HEK293 (cell line): ENCODE measurements at regions not wholly inside any gene's neighbourhood (a gene's known extent, or its start where the extent isn't known, plus 50 kb on each side); places are given as distances from the start of the nearest gene placed in this dataset.
A peak's percentile ranks its signal among the peaks of the same experiment; 100 is the strongest.

Experiments
- CTCF ChIA-PET: fragments of 350-600 bp; formaldehyde crosslinking; extraction: SDS; loops from one replicate; lab custom pipeline; 2021; ENCODE audit warnings: antibody characterized with exemption; lab: Yijun Ruan, JAX
- POLR2A ChIA-PET: fragments of 300-600 bp; formaldehyde crosslinking; extraction: SDS; loops from one replicate; lab custom pipeline; 2020; ENCODE audit warnings: antibody characterized with exemption, inconsistent platforms; lab: Yijun Ruan, JAX
- H3K27ac ChIP-seq: fragments of 200-500 bp; sonication (Bioruptor generic); 2 replicates; pipeline ENCODE4 v1.5.1; 2014; ENCODE audit warnings: low read depth, low read length, control low read depth, inconsistent platforms; ENCODE audit errors: extremely low read depth
- H3K36me3 ChIP-seq, 2 experiments: fragments of 200-500 bp in 1 of 2; sonication (Bioruptor generic) in 1 of 2; 1 replicate in 1 of 2; 2 replicates in 1 of 2; pipeline ENCODE4 v1.5.1; 2014 to 2017; ENCODE audit warnings: inconsistent platforms in 2 of 2, low read length in 2 of 2; ENCODE audit not compliant: control insufficient read depth in 2 of 2, insufficient read depth in 1 of 2
- H3K4me1 ChIP-seq: fragments of 200-500 bp; sonication (Bioruptor generic); 2 replicates; pipeline ENCODE4 v1.5.1; 2014; ENCODE audit warnings: mild to moderate bottlenecking, low read length, inconsistent platforms; ENCODE audit not compliant: control insufficient read depth, insufficient read depth
- H3K4me3 ChIP-seq: 2 replicates; pipeline ENCODE4 v1.5.1; 2011; ENCODE audit warnings: low read depth, mild to moderate bottlenecking, control low read depth, low read length, moderate library complexity
- H3K9me3 ChIP-seq: fragments of 200-500 bp; sonication (Bioruptor generic); 2 replicates; pipeline ENCODE4 v1.5.1; 2014; ENCODE audit warnings: low read depth, low read length, inconsistent platforms; ENCODE audit not compliant: control insufficient read depth, insufficient read depth
- BCL11B ChIP-seq: fragments of 450-650 bp; formaldehyde crosslinking; IDR thresholded peaks from 2 replicates; pipeline ENCODE4 v1.5.1; 2016; ENCODE audit warnings: low read depth, missing biosample characterization, missing genetic modification characterization
- GFI1B ChIP-seq: fragments of 450-650 bp; formaldehyde crosslinking; IDR thresholded peaks from 2 replicates; pipeline ENCODE4 v1.5.1; 2016; ENCODE audit warnings: missing biosample characterization, missing genetic modification characterization
- KLF8 ChIP-seq: fragments of 450-650 bp; formaldehyde crosslinking; IDR thresholded peaks from 2 replicates; pipeline ENCODE4 v1.5.1; 2016; ENCODE audit warnings: missing biosample characterization, missing genetic modification characterization
- OVOL3 ChIP-seq: fragments of 450-650 bp; formaldehyde crosslinking; IDR thresholded peaks from 2 replicates; pipeline ENCODE4 v1.5.1; 2016; ENCODE audit warnings: missing biosample characterization, missing genetic modification characterization
- TRIM28 ChIP-seq: IDR thresholded peaks from 2 replicates; pipeline ENCODE4 v1.6.1; 2011; ENCODE audit warnings: low read length, control low read depth, borderline replicate concordance
- ZBTB17 ChIP-seq: fragments of 450-650 bp; formaldehyde crosslinking; IDR thresholded peaks from 2 replicates; pipeline ENCODE4 v1.5.1; 2016; ENCODE audit warnings: missing biosample characterization, missing genetic modification characterization
- ZBTB20 ChIP-seq: fragments of 450-650 bp; formaldehyde crosslinking; IDR thresholded peaks from 2 replicates; pipeline ENCODE4 v1.5.1; 2016; ENCODE audit warnings: missing biosample characterization, missing genetic modification characterization
- ZBTB21 ChIP-seq: fragments of 450-650 bp; formaldehyde crosslinking; IDR thresholded peaks from 2 replicates; pipeline ENCODE4 v1.5.1; 2017; ENCODE audit warnings: missing biosample characterization, missing genetic modification characterization
- ZFHX2 ChIP-seq: fragments of 450-650 bp; formaldehyde crosslinking; conservative IDR thresholded peaks from 2 replicates; pipeline ENCODE4 v1.5.1; 2016; ENCODE audit warnings: missing biosample characterization, missing genetic modification characterization
- ZNF114 ChIP-seq: fragments of 450-650 bp; formaldehyde crosslinking; IDR thresholded peaks from 2 replicates; pipeline ENCODE4 v1.5.0; 2017; ENCODE audit warnings: missing biosample characterization, missing genetic modification characterization
- ZNF148 ChIP-seq: fragments of 450-650 bp; formaldehyde crosslinking; IDR thresholded peaks from 2 replicates; pipeline ENCODE4 v1.5.0; 2017; ENCODE audit warnings: missing biosample characterization, missing genetic modification characterization, borderline replicate concordance
- ZNF169 ChIP-seq: fragments of 450-650 bp; formaldehyde crosslinking; IDR thresholded peaks from 2 replicates; pipeline ENCODE4 v1.5.1; 2016; ENCODE audit warnings: missing biosample characterization, missing genetic modification characterization
- ZNF174 ChIP-seq: fragments of 450-650 bp; formaldehyde crosslinking; IDR thresholded peaks from 2 replicates; pipeline ENCODE4 v1.5.0; 2017; ENCODE audit warnings: missing biosample characterization, mild to moderate bottlenecking, missing genetic modification characterization
- ZNF18 ChIP-seq: fragments of 450-650 bp; formaldehyde crosslinking; IDR thresholded peaks from 2 replicates; pipeline ENCODE4 v1.5.1; 2016; ENCODE audit warnings: missing biosample characterization, missing genetic modification characterization
- ZNF335 ChIP-seq: fragments of 450-650 bp; formaldehyde crosslinking; conservative IDR thresholded peaks from 2 replicates; pipeline ENCODE4 v1.5.1; 2016; ENCODE audit warnings: missing biosample characterization, missing genetic modification characterization
- ZNF501 ChIP-seq: fragments of 450-650 bp; formaldehyde crosslinking; IDR thresholded peaks from 2 replicates; pipeline ENCODE4 v1.5.1; 2016; ENCODE audit warnings: missing biosample characterization, missing genetic modification characterization
- ZNF514 ChIP-seq: fragments of 450-650 bp; formaldehyde crosslinking; IDR thresholded peaks from 2 replicates; pipeline ENCODE4 v1.5.1; 2016; ENCODE audit warnings: missing biosample characterization, missing genetic modification characterization
- ZNF571 ChIP-seq: fragments of 450-650 bp; formaldehyde crosslinking; IDR thresholded peaks from 2 replicates; pipeline ENCODE4 v1.5.0; 2017; ENCODE audit warnings: missing biosample characterization, missing genetic modification characterization
- ZNF624 ChIP-seq: fragments of 450-650 bp; formaldehyde crosslinking; IDR thresholded peaks from 2 replicates; pipeline ENCODE4 v1.5.1; 2017; ENCODE audit warnings: missing biosample characterization, missing genetic modification characterization
- ZNF626 ChIP-seq: fragments of 450-650 bp; sonication (Bioruptor Pico); formaldehyde crosslinking; IDR thresholded peaks from 2 replicates; pipeline ENCODE4 v1.5.1; 2018; ENCODE audit warnings: missing biosample characterization, missing genetic modification characterization, inconsistent platforms
- ZNF629 ChIP-seq: fragments of 450-650 bp; formaldehyde crosslinking; IDR thresholded peaks from 2 replicates; pipeline ENCODE4 v1.5.1; 2017; ENCODE audit warnings: missing biosample characterization, missing genetic modification characterization
- ZNF843 ChIP-seq: fragments of 450-650 bp; formaldehyde crosslinking; IDR thresholded peaks from 2 replicates; pipeline ENCODE4 v1.5.1; 2016; ENCODE audit warnings: missing biosample characterization, missing genetic modification characterization
- ZXDB ChIP-seq: fragments of 450-650 bp; formaldehyde crosslinking; IDR thresholded peaks from 2 replicates; pipeline ENCODE4 v1.5.1; 2016; ENCODE audit warnings: missing biosample characterization, missing genetic modification characterization
- TF ChIP-seq, protein P1 (sequence below): fragments of 450-650 bp; formaldehyde crosslinking; IDR thresholded peaks from 2 replicates; pipeline ENCODE4 v1.5.1; 2016; ENCODE audit warnings: missing biosample characterization, missing genetic modification characterization
- TF ChIP-seq, protein P2 (sequence below): fragments of 450-650 bp; formaldehyde crosslinking; IDR thresholded peaks from 2 replicates; pipeline ENCODE4 v1.5.1; 2016; ENCODE audit warnings: missing biosample characterization, missing genetic modification characterization
- TF ChIP-seq, protein P3 (sequence below): sonication (generic); formaldehyde crosslinking; IDR thresholded peaks from 2 replicates; pipeline ENCODE4 v1.8.1; 2022; ENCODE audit warnings: mild to moderate bottlenecking, moderate library complexity, missing genetic modification reagents
- TF ChIP-seq, protein P4 (sequence below): fragments of 450-650 bp; IDR thresholded peaks from 2 replicates; pipeline ENCODE4 v1.5.1; 2018; ENCODE audit warnings: missing biosample characterization, missing genetic modification characterization
- TF ChIP-seq, protein P5 (sequence below): fragments of 450-650 bp; formaldehyde crosslinking; IDR thresholded peaks from 2 replicates; pipeline ENCODE4 v1.5.1; 2016; ENCODE audit warnings: missing biosample characterization, missing genetic modification characterization

DNA sequence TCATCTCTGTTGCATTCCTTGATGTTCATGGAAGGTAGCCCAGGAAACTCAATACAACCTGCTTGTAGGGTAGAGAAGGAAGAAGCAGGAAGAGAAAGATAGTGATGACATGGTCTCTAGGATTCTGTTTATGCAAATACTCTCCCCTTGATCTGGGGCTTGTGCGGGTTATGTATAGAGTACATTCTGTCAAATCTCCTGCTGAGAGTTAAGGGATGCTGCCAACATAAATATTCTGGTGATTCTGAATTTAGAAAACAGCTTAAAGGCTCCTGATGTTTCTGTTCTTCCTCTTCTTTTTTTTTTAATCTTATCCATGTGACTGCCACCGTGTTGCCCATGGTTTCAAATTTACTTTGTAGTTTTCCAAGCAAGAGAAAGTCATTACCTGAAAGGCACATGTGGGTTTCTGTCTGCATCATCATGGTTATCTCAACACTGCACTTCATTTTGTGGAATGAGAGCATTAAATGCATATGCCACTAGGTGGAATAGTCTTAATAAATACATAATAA, 150.6 kb downstream of the RPS12 start:
- Histone ChIP-seq H3K4me3 (no peak overlapping the region; the same call in 1 of the 2 replicates), H3K4me1 (peaks cover 23% of the 10 kb centered on the region), H3K9me3 (no peaks in the 10 kb centered on the region), H3K36me3 (no peaks in the 10 kb centered on the region), H3K27ac (peak overlapping the region; percentile 77)
- ChIA-PET POLR2A (no interaction called here), CTCF (interaction anchor here (0.6 to 4.3 kb wide), 12 partner anchors 27 to 869 kb away, joined by 3 to 55 read pairs (median 3); no protein-coding TSS in a partner anchor)
- 0 out of 2 replicates have a peak, but pooled peaks have one; percentile 30 for TF ChIP-seq KLF8 (tag by site-specific recombination)
- 0 out of 2 replicates have a peak, but pooled peaks have one; percentile 46 for TF ChIP-seq ZBTB20 (tag by site-specific recombination)
- 0 out of 2 replicates have a peak, but pooled peaks have one; percentile 31 for TF ChIP-seq ZXDB (tag by site-specific recombination)
- peak; percentile 10; the same call in 1 of the 2 replicates for TF ChIP-seq ZBTB17
- TF ChIP-seq ZNF514 (tag by site-specific recombination): no peak
- TF ChIP-seq ZNF629 (tag by site-specific recombination): peak; percentile 55
- no peak for TF ChIP-seq ZNF114 (tag by site-specific recombination)
- TF ChIP-seq ZBTB21 (tag by site-specific recombination): 0 out of 2 replicates have a peak, but pooled peaks have one; percentile 39
- no peak for TF ChIP-seq BCL11B (tag by site-specific recombination)
- TF ChIP-seq ZNF624 (tag by site-specific recombination): no peak
- TF ChIP-seq, protein P1, sequence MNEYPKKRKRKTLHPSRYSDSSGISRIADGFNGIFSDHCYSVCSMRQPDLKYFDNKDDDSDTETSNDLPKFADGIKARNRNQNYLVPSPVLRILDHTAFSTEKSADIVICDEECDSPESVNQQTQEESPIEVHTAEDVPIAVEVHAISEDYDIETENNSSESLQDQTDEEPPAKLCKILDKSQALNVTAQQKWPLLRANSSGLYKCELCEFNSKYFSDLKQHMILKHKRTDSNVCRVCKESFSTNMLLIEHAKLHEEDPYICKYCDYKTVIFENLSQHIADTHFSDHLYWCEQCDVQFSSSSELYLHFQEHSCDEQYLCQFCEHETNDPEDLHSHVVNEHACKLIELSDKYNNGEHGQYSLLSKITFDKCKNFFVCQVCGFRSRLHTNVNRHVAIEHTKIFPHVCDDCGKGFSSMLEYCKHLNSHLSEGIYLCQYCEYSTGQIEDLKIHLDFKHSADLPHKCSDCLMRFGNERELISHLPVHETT (tag by site-specific recombination): no peak; the same call in 1 of the 2 replicates
- TF ChIP-seq OVOL3 (tag by site-specific recombination): no peak
- TF ChIP-seq TRIM28: no peak
- TF ChIP-seq, protein P2, sequence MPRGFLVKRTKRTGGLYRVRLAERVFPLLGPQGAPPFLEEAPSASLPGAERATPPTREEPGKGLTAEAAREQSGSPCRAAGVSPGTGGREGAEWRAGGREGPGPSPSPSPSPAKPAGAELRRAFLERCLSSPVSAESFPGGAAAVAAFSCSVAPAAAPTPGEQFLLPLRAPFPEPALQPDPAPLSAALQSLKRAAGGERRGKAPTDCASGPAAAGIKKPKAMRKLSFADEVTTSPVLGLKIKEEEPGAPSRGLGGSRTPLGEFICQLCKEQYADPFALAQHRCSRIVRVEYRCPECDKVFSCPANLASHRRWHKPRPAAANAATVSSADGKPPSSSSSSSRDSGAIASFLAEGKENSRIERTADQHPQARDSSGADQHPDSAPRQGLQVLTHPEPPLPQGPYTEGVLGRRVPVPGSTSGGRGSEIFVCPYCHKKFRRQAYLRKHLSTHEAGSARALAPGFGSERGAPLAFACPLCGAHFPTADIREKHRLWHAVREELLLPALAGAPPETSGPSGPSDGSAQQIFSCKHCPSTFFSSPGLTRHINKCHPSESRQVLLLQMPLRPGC (tag by site-specific recombination): peak; percentile 62
- TF ChIP-seq ZNF843: peak; percentile 57; the same call in 1 of the 2 replicates
- no peak for TF ChIP-seq ZNF626 (tag by site-specific recombination)
- no peak for TF ChIP-seq GFI1B
- TF ChIP-seq, protein P3, sequence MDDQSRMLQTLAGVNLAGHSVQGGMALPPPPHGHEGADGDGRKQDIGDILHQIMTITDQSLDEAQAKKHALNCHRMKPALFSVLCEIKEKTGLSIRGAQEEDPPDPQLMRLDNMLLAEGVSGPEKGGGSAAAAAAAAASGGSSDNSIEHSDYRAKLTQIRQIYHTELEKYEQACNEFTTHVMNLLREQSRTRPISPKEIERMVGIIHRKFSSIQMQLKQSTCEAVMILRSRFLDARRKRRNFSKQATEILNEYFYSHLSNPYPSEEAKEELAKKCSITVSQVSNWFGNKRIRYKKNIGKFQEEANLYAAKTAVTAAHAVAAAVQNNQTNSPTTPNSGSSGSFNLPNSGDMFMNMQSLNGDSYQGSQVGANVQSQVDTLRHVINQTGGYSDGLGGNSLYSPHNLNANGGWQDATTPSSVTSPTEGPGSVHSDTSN (CRISPR knock-in tag): no peak
- TF ChIP-seq, protein P4, sequence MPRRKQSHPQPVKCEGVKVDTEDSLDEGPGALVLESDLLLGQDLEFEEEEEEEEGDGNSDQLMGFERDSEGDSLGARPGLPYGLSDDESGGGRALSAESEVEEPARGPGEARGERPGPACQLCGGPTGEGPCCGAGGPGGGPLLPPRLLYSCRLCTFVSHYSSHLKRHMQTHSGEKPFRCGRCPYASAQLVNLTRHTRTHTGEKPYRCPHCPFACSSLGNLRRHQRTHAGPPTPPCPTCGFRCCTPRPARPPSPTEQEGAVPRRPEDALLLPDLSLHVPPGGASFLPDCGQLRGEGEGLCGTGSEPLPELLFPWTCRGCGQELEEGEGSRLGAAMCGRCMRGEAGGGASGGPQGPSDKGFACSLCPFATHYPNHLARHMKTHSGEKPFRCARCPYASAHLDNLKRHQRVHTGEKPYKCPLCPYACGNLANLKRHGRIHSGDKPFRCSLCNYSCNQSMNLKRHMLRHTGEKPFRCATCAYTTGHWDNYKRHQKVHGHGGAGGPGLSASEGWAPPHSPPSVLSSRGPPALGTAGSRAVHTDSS (tag by site-specific recombination): peak; percentile 40; the same call in 1 of the 2 replicates
- no peak for TF ChIP-seq ZNF571 (tag by site-specific recombination)
- no peak for TF ChIP-seq ZNF501 (tag by site-specific recombination)
- TF ChIP-seq ZNF18 (tag by site-specific recombination): no peak
- no peak for TF ChIP-seq ZFHX2 (tag by site-specific recombination)
- no peak for TF ChIP-seq ZNF148
- TF ChIP-seq ZNF335 (tag by site-specific recombination): peak; percentile 12; the same call in 1 of the 2 replicates
- TF ChIP-seq ZNF169 (tag by site-specific recombination): no peak
- TF ChIP-seq, protein P5, sequence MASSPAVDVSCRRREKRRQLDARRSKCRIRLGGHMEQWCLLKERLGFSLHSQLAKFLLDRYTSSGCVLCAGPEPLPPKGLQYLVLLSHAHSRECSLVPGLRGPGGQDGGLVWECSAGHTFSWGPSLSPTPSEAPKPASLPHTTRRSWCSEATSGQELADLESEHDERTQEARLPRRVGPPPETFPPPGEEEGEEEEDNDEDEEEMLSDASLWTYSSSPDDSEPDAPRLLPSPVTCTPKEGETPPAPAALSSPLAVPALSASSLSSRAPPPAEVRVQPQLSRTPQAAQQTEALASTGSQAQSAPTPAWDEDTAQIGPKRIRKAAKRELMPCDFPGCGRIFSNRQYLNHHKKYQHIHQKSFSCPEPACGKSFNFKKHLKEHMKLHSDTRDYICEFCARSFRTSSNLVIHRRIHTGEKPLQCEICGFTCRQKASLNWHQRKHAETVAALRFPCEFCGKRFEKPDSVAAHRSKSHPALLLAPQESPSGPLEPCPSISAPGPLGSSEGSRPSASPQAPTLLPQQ: 0 out of 2 replicates have a peak, but pooled peaks have one; percentile 13
- no peak for TF ChIP-seq ZNF174
